RWPE2 (cell line): ENCODE measurements at regions not wholly inside any gene's neighbourhood (a gene's known extent, or its start where the extent isn't known, plus 50 kb on each side); places are given as distances from the start of the nearest gene placed in this dataset.

ENCODE experiments used
- ATAC-seq: fragments of 200-7000 bp; cut with Tn5 transposase; 3 replicates; pipeline ENCODE4 v1.9.1; 2021; ENCODE audit warnings: low read depth
- DNase-seq: peaks from one replicate; pipeline ENCODE4 v3.0.0-alpha.2; 2020; ENCODE audit warnings: low spot score
- H3K27ac ChIP-seq: fragments of 450-650 bp; 2 replicates; pipeline ENCODE4 v1.5.1; 2017; ENCODE audit warnings: mild to moderate bottlenecking; ENCODE audit not compliant: poor library complexity, severe bottlenecking
- H3K27me3 ChIP-seq: fragments of 250-450 bp; sonication (Bioruptor Pico); 2 replicates; pipeline ENCODE4 v1.5.1; 2021; ENCODE audit warnings: mild to moderate bottlenecking, moderate library complexity; ENCODE audit not compliant: insufficient read depth, poor library complexity, severe bottlenecking
- H3K36me3 ChIP-seq: fragments of 250-450 bp; sonication (Bioruptor Pico); 2 replicates; pipeline ENCODE4 v1.5.1; 2020; ENCODE audit warnings: low read depth, mild to moderate bottlenecking, moderate library complexity
- H3K4me1 ChIP-seq: fragments of 250-450 bp; sonication (Bioruptor Pico); 2 replicates; pipeline ENCODE4 v1.5.1; 2021; ENCODE audit warnings: mild to moderate bottlenecking, moderate library complexity; ENCODE audit not compliant: insufficient read depth, poor library complexity, severe bottlenecking
- H3K4me3 ChIP-seq: fragments of 250-450 bp; sonication (Bioruptor Pico); 2 replicates; pipeline ENCODE4 v1.5.1; 2021; ENCODE audit warnings: mild to moderate bottlenecking, moderate library complexity; ENCODE audit not compliant: severe bottlenecking
- H3K9me3 ChIP-seq: fragments of 250-450 bp; sonication (Bioruptor Pico); 2 replicates; pipeline ENCODE4 v1.5.1; 2021; ENCODE audit warnings: mild to moderate bottlenecking, moderate library complexity; ENCODE audit not compliant: severe bottlenecking
- CTCF ChIP-seq: fragments of 450-650 bp; IDR thresholded peaks from one replicate; pipeline ENCODE4 v1.5.1; 2017; ENCODE audit warnings: mild to moderate bottlenecking, moderate library complexity; ENCODE audit not compliant: poor library complexity, severe bottlenecking

GRCh38 chr3:24640330-24640877 lies 145.8 kb upstream of the THRB start:
- no peak for DNase-seq
- peak; percentile 86 for TF ChIP-seq CTCF
- H3K36me3 ChIP-seq, result no peaks in the 10 kb centered on the region
- H3K27me3 ChIP-seq, result no peaks in the 10 kb centered on the region
- H3K4me1 ChIP-seq, result no peaks in the 10 kb centered on the region
- ATAC-seq, result peak; percentile 82
- H3K9me3 ChIP-seq, result no peaks in the 10 kb centered on the region
- H3K4me3 ChIP-seq, result no peak overlapping the region
- no peak overlapping the region for H3K27ac ChIP-seq

- Histone ChIP-seq H3K27ac (no peak overlapping the region), H3K4me3 (no peak overlapping the region), H3K4me1 (no peaks in the 10 kb centered on the region), H3K9me3 (no peaks in the 10 kb centered on the region), H3K27me3 (no peaks in the 10 kb centered on the region), H3K36me3 (no peaks in the 10 kb centered on the region)
- TF ChIP-seq CTCF, result no peak
- no peak for ATAC-seq
- DNase-seq, result no peak
Measured at GRCh38 chr3:24641628-24642027, 147.0 kb upstream of the THRB start.

- Histone ChIP-seq H3K9me3 (no peaks in the 10 kb centered on the region), H3K4me1 (no peaks in the 10 kb centered on the region), H3K36me3 (no peaks in the 10 kb centered on the region), H3K27ac (no peak overlapping the region), H3K4me3 (no peak overlapping the region), H3K27me3 (no peaks in the 10 kb centered on the region)
- DNase-seq (no peak), ATAC-seq (no peak)
- TF ChIP-seq CTCF, result no peak
Measured at GRCh38 chr3:24645047-24645446, 150.4 kb upstream of the THRB start.

GRCh38 chr3:24646790-24647189 lies 152.1 kb upstream of the THRB start:
- ATAC-seq (no peak), DNase-seq (no peak)
- H3K4me3 ChIP-seq, result no peak overlapping the region
- no peaks in the 10 kb centered on the region for H3K4me1 ChIP-seq
- TF ChIP-seq CTCF, result no peak
- H3K36me3 ChIP-seq, result no peaks in the 10 kb centered on the region
- no peaks in the 10 kb centered on the region for H3K9me3 ChIP-seq
- no peak overlapping the region for H3K27ac ChIP-seq
- no peaks in the 10 kb centered on the region for H3K27me3 ChIP-seq

DNA sequence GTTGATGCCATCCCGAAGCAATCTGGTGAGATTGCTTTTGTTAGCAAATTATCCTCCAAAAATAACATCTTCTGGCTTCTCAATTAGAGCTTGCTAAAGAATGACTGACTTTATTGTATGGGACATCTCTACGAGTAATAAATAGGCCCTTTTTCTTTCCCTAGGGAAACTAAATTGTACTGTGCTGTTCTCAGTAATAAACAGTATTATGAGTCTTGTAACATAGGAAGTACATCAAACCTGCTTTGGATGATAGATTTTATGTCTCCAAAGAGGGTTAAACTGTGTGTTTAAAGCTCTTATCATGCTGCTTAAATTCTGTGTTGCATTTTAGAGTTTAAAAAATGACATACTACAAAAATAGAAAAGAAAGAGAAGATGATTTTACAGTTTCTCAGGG lies 153.4 kb upstream of the THRB start:
- Histone ChIP-seq H3K27me3 (no peaks in the 10 kb centered on the region), H3K9me3 (no peaks in the 10 kb centered on the region), H3K4me3 (no peak overlapping the region), H3K27ac (no peak overlapping the region), H3K4me1 (no peaks in the 10 kb centered on the region), H3K36me3 (no peaks in the 10 kb centered on the region)
- no peak for TF ChIP-seq CTCF
- DNase-seq (no peak), ATAC-seq (no peak)
